ENCODE measurements at regions not wholly inside any gene's neighbourhood (a gene's known extent, or its start where the extent isn't known, plus 50 kb on each side); places are given as distances from the start of the nearest gene placed in this dataset.

- Histone ChIP-seq H3K9me2 (replicated peaks; ENCODE audit: control insufficient read depth, low read length) (no peaks in the 10 kb centered on the region), H3K36me3 (ENCODE audit: control insufficient read depth, low read length) (no peaks in the 10 kb centered on the region), H3K27ac (ENCODE audit: low read depth, low read length) (no peak overlapping the region), H3K4me1 (ENCODE audit: control insufficient read depth, low read length) (no peaks in the 10 kb centered on the region), H3F3A (ENCODE audit: control insufficient read depth, insufficient read depth) (no peaks in the 10 kb centered on the region), H3K79me2 (ENCODE audit: control insufficient read depth, low read length) (no peaks in the 10 kb centered on the region), H4K20me1 (ENCODE audit: control insufficient read depth, insufficient read depth, low read depth, low read length) (no peaks in the 10 kb centered on the region), H3K27me3 (ENCODE audit: control insufficient read depth, low read length) (no peaks in the 10 kb centered on the region), H3K9me3 (ENCODE audit: control insufficient read depth, insufficient read depth, low read length) (no peaks in the 10 kb centered on the region), H3K4me3 (ENCODE audit: low read length) (no peak overlapping the region), H3K4me2 (ENCODE audit: low read length) (no peak overlapping the region)
- no peak for TF ChIP-seq EZH2phosphoT487 (IDR thresholded peaks at IDR 0.05; ENCODE audit: borderline replicate concordance, low read length)
- TF ChIP-seq CTCF (IDR thresholded peaks at IDR 0.05; ENCODE audit: low read depth, low read length, poor library complexity, severe bottlenecking): no peak
These were observed 283.4 kb downstream of the GAS1 start for GRCh38 chr9:86663905-86664304.

- Histone ChIP-seq H4K20me1 (ENCODE audit: control insufficient read depth, insufficient read depth, low read depth, low read length) (no peaks in the 10 kb centered on the region), H3K9me2 (replicated peaks; ENCODE audit: control insufficient read depth, low read length) (no peaks in the 10 kb centered on the region), H3K4me1 (ENCODE audit: control insufficient read depth, low read length) (no peaks in the 10 kb centered on the region), H3K9me3 (ENCODE audit: control insufficient read depth, insufficient read depth, low read length) (no peaks in the 10 kb centered on the region), H3K4me2 (ENCODE audit: low read length) (no peak overlapping the region), H3K4me3 (ENCODE audit: low read length) (no peak overlapping the region), H3K27ac (ENCODE audit: low read depth, low read length) (no peak overlapping the region), H3K27me3 (ENCODE audit: control insufficient read depth, low read length) (no peaks in the 10 kb centered on the region), H3K79me2 (ENCODE audit: control insufficient read depth, low read length) (no peaks in the 10 kb centered on the region), H3K36me3 (ENCODE audit: control insufficient read depth, low read length) (no peaks in the 10 kb centered on the region), H3F3A (ENCODE audit: control insufficient read depth, insufficient read depth) (no peaks in the 10 kb centered on the region)
- TF ChIP-seq EZH2phosphoT487 (IDR thresholded peaks at IDR 0.05; ENCODE audit: borderline replicate concordance, low read length) (no peak), CTCF (IDR thresholded peaks at IDR 0.05; ENCODE audit: low read depth, low read length, poor library complexity, severe bottlenecking) (no peak)
These were observed 284.3 kb downstream of the GAS1 start for GRCh38 chr9:86662890-86663468.

- Histone ChIP-seq H3K36me3 (ENCODE audit: control insufficient read depth, low read length) (no peaks in the 10 kb centered on the region), H3K79me2 (ENCODE audit: control insufficient read depth, low read length) (no peaks in the 10 kb centered on the region), H3K4me3 (ENCODE audit: low read length) (no peak overlapping the region), H3K4me1 (ENCODE audit: control insufficient read depth, low read length) (no peaks in the 10 kb centered on the region), H3K27ac (ENCODE audit: low read depth, low read length) (no peak overlapping the region), H3K9me2 (replicated peaks; ENCODE audit: control insufficient read depth, low read length) (no peaks in the 10 kb centered on the region), H3K4me2 (ENCODE audit: low read length) (no peak overlapping the region), H3K27me3 (ENCODE audit: control insufficient read depth, low read length) (no peaks in the 10 kb centered on the region), H3F3A (ENCODE audit: control insufficient read depth, insufficient read depth) (no peaks in the 10 kb centered on the region), H3K9me3 (ENCODE audit: control insufficient read depth, insufficient read depth, low read length) (no peaks in the 10 kb centered on the region), H4K20me1 (ENCODE audit: control insufficient read depth, insufficient read depth, low read depth, low read length) (no peaks in the 10 kb centered on the region)
- TF ChIP-seq CTCF (IDR thresholded peaks at IDR 0.05; ENCODE audit: low read depth, low read length, poor library complexity, severe bottlenecking): no peak
- no peak for TF ChIP-seq EZH2phosphoT487 (IDR thresholded peaks at IDR 0.05; ENCODE audit: borderline replicate concordance, low read length)
These were observed 287.0 kb downstream of the GAS1 start for GRCh38 chr9:86660146-86660943.

Measured in DOHH2 (cell line).